Daoy (cell line): ENCODE measurements at regions not wholly inside any gene's neighbourhood (a gene's known extent, or its start where the extent isn't known, plus 50 kb on each side); places are given as distances from the start of the nearest gene placed in this dataset.

Experiments
- DNase-seq: peaks from one replicate; pipeline ENCODE4 v3.0.0-alpha.2; 2015; ENCODE audit warnings: low read depth

- DNase-seq: no peak
These were observed 216.3 kb upstream of the MTNR1B start for GRCh38 chr11:92753161-92753560.

GRCh38 chr11:92758241-92758780 is 211.1 kb upstream of the MTNR1B start:
- no peak for DNase-seq

- DNase-seq: no peak
These were observed 209.8 kb upstream of the MTNR1B start for GRCh38 chr11:92759571-92760214.

- no peak for DNase-seq
These were observed 207.3 kb upstream of the MTNR1B start for GRCh38 chr11:92762121-92762540.

- DNase-seq: no peak
These were observed 206.1 kb upstream of the MTNR1B start for GRCh38 chr11:92763336-92763735.

GRCh38 chr11:92764128-92764527 is 205.3 kb upstream of the MTNR1B start:
- no peak for DNase-seq

GRCh38 chr11:92765082-92765840 is 204.2 kb upstream of the MTNR1B start:
- no peak for DNase-seq

GRCh38 chr11:92765965-92766371 is 203.5 kb upstream of the MTNR1B start:
- peak; percentile 71 for DNase-seq

GRCh38 chr11:92766698-92767097 is 202.8 kb upstream of the MTNR1B start:
- peak; percentile 19 for DNase-seq

GRCh38 chr11:92767416-92767815 is 202.0 kb upstream of the MTNR1B start:
- no peak for DNase-seq

GRCh38 chr11:92768121-92768840 is 201.2 kb upstream of the MTNR1B start:
- no peak for DNase-seq

GRCh38 chr11:92769112-92769511 is 200.3 kb upstream of the MTNR1B start:
- no peak for DNase-seq

- DNase-seq: no peak
These were observed 199.0 kb upstream of the MTNR1B start for GRCh38 chr11:92770419-92770818.

GRCh38 chr11:92770981-92771380 is 198.5 kb upstream of the MTNR1B start:
- DNase-seq: no peak

GRCh38 chr11:92771701-92772100 is 197.8 kb upstream of the MTNR1B start:
- DNase-seq: no peak

- DNase-seq: no peak
These were observed 194.3 kb upstream of the MTNR1B start for GRCh38 chr11:92775003-92775676.

GRCh38 chr11:92776676-92777075 is 192.8 kb upstream of the MTNR1B start:
- peak; percentile 40 for DNase-seq

- DNase-seq: no peak
These were observed 189.7 kb upstream of the MTNR1B start for GRCh38 chr11:92779746-92780145.

GRCh38 chr11:92781151-92781550 is 188.3 kb upstream of the MTNR1B start:
- no peak for DNase-seq

- peak; percentile 59 for DNase-seq
These were observed 186.6 kb upstream of the MTNR1B start for GRCh38 chr11:92782806-92783205.

- no peak for DNase-seq
These were observed 185.1 kb upstream of the MTNR1B start for GRCh38 chr11:92784331-92784730.

GRCh38 chr11:92787638-92788037 is 181.8 kb upstream of the MTNR1B start:
- DNase-seq: no peak
